Epithelial cell of proximal tubule (primary cell): ENCODE measurements at regions not wholly inside any gene's neighbourhood (a gene's known extent, or its start where the extent isn't known, plus 50 kb on each side); places are given as distances from the start of the nearest gene placed in this dataset.

Experiments
- DNase-seq: peaks from one replicate; pipeline ENCODE4 v3.0.0-alpha.2; 2011; ENCODE audit warnings: low read depth
- H3K4me3 ChIP-seq: 2 replicates; pipeline ENCODE4 v1.5.1; 2011; ENCODE audit warnings: low read depth, mild to moderate bottlenecking, low read length
- TF ChIP-seq, protein P1 (sequence below): conservative IDR thresholded peaks from 2 replicates; pipeline ENCODE4 v1.5.1; 2012; ENCODE audit warnings: low read depth, mild to moderate bottlenecking, low read length

DNA sequence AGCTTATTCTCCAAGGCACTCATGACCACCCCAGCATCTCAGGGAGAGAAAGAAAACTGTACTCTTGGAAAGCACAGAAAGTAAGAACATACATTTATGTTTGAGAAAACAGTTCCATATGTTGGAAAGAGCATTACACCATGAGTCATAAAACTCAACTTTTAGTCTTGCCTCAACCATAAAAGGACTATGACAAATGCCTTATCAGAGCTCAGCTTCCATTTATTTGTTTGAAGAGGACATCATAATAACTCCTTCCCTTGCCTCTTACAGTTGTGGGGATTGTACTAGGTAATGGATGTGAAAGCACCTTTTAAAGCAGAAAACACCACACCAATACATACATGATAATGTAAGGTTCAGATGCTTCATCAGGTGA is 370.8 kb downstream of the LNPK start:
- no peak for DNase-seq
- TF ChIP-seq, protein P1, sequence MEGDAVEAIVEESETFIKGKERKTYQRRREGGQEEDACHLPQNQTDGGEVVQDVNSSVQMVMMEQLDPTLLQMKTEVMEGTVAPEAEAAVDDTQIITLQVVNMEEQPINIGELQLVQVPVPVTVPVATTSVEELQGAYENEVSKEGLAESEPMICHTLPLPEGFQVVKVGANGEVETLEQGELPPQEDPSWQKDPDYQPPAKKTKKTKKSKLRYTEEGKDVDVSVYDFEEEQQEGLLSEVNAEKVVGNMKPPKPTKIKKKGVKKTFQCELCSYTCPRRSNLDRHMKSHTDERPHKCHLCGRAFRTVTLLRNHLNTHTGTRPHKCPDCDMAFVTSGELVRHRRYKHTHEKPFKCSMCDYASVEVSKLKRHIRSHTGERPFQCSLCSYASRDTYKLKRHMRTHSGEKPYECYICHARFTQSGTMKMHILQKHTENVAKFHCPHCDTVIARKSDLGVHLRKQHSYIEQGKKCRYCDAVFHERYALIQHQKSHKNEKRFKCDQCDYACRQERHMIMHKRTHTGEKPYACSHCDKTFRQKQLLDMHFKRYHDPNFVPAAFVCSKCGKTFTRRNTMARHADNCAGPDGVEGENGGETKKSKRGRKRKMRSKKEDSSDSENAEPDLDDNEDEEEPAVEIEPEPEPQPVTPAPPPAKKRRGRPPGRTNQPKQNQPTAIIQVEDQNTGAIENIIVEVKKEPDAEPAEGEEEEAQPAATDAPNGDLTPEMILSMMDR = no peak
- H3K4me3 ChIP-seq = no peak overlapping the region

DNA sequence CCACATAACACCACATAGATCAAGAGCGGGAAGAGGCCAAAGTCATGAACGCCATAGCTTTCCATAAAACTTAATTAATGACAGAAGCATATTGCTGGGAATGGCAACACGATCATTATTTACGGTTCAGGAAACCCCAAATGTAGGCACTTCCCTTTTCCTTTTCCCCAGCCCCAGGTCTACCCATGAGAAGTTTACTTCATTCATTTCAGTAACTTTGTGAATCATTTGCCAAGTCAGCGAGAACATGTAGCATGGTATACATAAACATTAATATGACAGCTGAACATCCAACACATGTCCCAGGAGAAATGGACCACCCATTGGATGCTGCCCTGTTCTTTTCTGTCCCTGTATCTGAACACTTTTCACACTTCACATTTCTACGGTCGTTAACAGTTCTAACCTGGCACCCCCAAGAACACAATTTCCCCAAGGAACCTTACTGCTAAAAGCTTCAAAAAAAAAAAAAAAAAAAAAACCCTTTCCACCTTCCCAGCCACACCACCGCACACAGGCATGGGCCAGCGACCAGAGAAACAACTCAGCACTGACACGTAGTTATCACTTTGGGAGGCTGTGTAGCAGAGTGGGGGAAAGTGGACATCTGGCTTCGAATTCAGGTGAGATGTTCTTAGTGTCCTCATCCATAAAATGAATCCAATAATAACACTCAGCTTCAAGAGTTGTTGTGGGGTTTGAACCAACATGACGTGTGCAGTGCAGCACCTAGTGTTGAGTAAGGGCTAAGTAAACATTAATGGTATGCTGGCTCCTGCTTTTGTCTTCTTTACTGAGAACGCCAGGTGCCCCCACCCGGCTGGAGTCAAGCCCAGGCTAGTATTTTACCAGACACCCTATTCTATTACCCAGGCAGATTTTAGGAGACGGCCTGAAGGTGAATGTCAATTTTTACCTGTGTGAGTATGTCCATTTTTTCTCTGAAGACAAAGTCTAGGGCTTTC is 371.5 kb downstream of the LNPK start:
- no peak for DNase-seq
- H3K4me3 ChIP-seq = no peak overlapping the region
- TF ChIP-seq, protein P1 = no peak

DNA sequence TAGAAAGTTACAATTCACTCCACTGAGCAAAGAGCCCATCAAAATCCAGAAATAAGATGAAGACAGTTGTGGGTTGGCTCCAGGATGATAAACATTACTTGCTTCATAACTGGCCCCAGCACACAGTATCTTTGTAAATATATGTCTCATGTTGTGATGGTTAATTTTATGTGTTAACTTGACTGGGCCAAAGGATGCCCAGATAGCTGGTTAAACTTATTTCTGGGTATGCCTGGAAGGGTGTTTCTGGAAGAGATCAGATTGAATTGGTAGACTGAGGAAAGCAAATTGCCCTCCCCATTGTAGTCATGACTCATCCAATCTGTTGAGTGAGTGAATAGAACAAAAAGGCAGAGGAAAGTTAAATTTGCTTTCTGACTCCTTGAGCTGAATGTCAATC is 373.8 kb downstream of the LNPK start:
- DNase-seq = no peak
- TF ChIP-seq, protein P1 = no peak
- no peak overlapping the region for H3K4me3 ChIP-seq

DNA sequence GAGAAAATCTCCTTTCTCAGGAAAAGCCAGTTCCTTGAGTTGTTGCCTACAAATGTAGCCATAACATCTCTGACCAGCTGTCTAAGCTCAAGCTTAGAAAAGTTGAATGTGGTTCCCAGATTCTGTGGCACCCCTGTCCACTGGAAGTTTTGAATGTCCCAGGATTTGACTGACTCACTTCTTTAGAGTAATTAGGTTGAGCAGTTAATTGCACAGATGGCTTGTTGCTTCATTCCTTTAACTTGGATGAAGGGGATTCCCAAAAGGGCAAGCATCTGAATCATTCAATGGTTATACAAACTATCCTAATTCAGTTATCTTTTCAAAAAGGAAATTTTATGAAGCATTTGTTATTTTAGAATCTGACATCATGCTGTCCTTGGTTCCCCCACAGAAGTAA is 374.7 kb downstream of the LNPK start:
- no peak overlapping the region for H3K4me3 ChIP-seq
- TF ChIP-seq, protein P1 = no peak
- DNase-seq = no peak

DNA sequence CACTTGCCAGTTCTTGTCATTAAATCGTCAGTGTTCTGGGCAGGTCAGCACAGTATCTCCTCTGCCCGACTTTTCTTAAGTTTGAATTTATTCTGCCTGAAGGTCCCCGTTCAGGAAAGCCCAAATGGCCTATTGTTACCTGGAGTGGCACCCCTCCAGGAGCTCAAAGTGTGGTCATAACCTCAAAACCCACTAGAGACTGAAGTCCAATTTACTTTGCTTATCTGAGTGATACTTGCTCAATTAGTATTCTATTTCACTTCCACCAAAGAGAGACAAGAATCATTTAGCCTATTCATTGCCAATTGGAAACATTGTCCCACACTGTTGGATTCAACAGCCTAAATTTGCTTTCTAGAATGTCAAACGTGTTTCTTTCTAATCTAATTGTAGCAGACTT is 375.3 kb downstream of the LNPK start:
- no peak overlapping the region for H3K4me3 ChIP-seq
- TF ChIP-seq, protein P1 = no peak
- DNase-seq = no peak

DNA sequence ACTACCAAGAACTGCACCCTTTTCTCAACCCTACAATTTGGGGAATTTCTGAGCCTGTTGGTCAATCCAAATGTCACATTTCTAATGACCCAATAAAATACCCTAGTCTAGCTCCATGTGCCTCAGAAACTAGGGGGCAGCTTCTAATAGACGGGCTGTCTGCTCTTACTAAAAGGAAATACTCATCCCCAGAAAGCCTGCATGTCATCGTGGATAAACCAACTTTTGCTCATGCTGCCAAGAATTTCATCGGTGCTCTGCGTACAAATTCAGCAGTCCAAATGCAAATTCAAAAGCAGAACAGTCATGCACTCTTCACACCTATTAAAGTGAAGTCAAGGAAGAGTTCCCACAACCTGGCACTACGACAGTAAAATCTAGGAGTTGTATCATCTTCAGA is 377.3 kb downstream of the LNPK start:
- H3K4me3 ChIP-seq = no peak overlapping the region
- TF ChIP-seq, protein P1 = no peak
- no peak for DNase-seq
